ENCODE measurements at regions not wholly inside any gene's neighbourhood (a gene's known extent, or its start where the extent isn't known, plus 50 kb on each side); places are given as distances from the start of the nearest gene placed in this dataset.
"Not testable (repeated sequence)": the region's sequence is repeated elsewhere in the genome, so short reads cannot be mapped to it uniquely, and the experiment has no call there.

- Mint-ChIP-seq H3K4me1 (ENCODE audit: low read depth, unreplicated experiment) (no peaks in the 10 kb centered on the region), H3K9me3 (ENCODE audit: unreplicated experiment) (no peaks in the 10 kb centered on the region), H3K36me3 (ENCODE audit: insufficient read depth, unreplicated experiment) (no peaks in the 10 kb centered on the region), H3K4me3 (ENCODE audit: unreplicated experiment) (no peak overlapping the region), H3K27ac (ENCODE audit: unreplicated experiment) (no peak overlapping the region), H3K27me3 (ENCODE audit: insufficient read depth, unreplicated experiment) (peaks cover 8% of the 10 kb centered on the region)
- intact Hi-C loops (cut with micrococcal nuclease; ENCODE audit: unreplicated experiment) = no loop called here
- H3K4me3 ChIP-seq (ENCODE audit: low read depth, low read length) = no peak overlapping the region
- no TSS peak for BruUV-seq (replicated peaks)
- TF ChIP-seq, protein P1, sequence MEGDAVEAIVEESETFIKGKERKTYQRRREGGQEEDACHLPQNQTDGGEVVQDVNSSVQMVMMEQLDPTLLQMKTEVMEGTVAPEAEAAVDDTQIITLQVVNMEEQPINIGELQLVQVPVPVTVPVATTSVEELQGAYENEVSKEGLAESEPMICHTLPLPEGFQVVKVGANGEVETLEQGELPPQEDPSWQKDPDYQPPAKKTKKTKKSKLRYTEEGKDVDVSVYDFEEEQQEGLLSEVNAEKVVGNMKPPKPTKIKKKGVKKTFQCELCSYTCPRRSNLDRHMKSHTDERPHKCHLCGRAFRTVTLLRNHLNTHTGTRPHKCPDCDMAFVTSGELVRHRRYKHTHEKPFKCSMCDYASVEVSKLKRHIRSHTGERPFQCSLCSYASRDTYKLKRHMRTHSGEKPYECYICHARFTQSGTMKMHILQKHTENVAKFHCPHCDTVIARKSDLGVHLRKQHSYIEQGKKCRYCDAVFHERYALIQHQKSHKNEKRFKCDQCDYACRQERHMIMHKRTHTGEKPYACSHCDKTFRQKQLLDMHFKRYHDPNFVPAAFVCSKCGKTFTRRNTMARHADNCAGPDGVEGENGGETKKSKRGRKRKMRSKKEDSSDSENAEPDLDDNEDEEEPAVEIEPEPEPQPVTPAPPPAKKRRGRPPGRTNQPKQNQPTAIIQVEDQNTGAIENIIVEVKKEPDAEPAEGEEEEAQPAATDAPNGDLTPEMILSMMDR (IDR thresholded peaks at IDR 0.05; ENCODE audit: insufficient read depth in 1 of 2, low read depth in 1 of 2, low read length in 1 of 2, severe bottlenecking in 1 of 2, unreplicated experiment in 1 of 2) = no peak
- POLR2A ChIA-PET = no interaction called here
- CTCF ChIA-PET = no interaction called here
- no peaks in the 10 kb centered on the region for H3K36me3 ChIP-seq (ENCODE audit: control insufficient read depth, insufficient read depth, low read length)
- H3K4me1 ChIP-seq = no peaks in the 10 kb centered on the region
- H3K27me3 ChIP-seq (replicated peaks; ENCODE audit: control insufficient read depth, insufficient read depth, low read length) = no peaks in the 10 kb centered on the region
- peak in 1 of 2 experiments; percentile 18 for DNase-seq
- no peaks in the 10 kb centered on the region for H3K9me3 ChIP-seq
Observed at GRCh38 chr14:105894125-105894977, 368.0 kb downstream of the TMEM121 start.

DNA sequence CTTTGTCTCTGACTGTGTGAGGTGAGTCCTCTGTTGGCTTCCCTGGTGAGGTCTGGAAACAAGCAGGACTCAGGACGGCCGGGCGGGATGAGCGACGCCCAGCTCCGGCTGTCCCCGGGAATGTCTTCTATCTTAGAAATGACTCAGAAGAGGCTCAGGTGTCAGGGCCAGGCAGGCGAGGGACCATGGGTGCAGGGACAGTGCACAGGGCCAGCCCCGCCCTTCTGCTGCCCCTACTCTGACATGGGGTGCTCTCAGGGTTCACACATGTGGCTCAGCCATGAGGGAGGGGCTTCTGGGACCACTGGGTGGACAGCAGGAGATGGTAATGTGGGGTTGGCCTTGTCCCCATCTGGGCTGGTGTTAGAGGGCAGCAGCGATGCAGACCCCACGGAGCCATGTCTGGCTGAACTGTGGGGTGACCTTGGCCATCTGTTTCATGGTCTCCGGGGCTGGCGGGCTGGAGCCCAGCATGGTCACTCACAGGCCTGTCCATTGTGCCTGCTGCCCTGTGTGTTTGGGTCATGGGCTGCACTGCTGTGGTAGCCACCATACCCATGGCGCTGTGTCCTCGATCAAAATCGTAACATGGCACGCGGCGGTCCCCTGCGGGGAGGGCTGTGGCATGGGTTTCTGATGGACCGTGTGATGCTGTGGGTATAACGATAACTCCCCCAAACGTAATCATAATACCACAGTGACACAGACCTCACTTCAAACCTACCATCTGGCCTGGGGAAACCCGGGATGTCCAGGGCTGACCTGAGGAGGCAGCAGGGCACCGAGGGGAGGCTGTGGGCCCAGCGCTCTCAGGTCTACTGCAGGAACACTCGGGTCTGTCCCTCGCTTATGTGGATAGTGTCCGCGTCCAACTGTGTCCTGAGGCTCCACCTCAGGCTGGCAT, 368.8 kb downstream of the TMEM121 start:
- Mint-ChIP-seq H3K9me3 (ENCODE audit: unreplicated experiment) (no peaks in the 10 kb centered on the region), H3K27me3 (ENCODE audit: insufficient read depth, unreplicated experiment) (peaks cover 5% of the 10 kb centered on the region), H3K4me1 (ENCODE audit: low read depth, unreplicated experiment) (no peaks in the 10 kb centered on the region), H3K27ac (ENCODE audit: unreplicated experiment) (no peak overlapping the region), H3K36me3 (ENCODE audit: insufficient read depth, unreplicated experiment) (no peaks in the 10 kb centered on the region), H3K4me3 (ENCODE audit: unreplicated experiment) (no peak overlapping the region)
- intact Hi-C loops (cut with micrococcal nuclease; ENCODE audit: unreplicated experiment) = no loop called here
- Histone ChIP-seq H3K9me3 (no peaks in the 10 kb centered on the region), H3K4me3 (ENCODE audit: low read depth, low read length) (no peak overlapping the region), H3K27me3 (replicated peaks; ENCODE audit: control insufficient read depth, insufficient read depth, low read length) (no peaks in the 10 kb centered on the region), H3K36me3 (ENCODE audit: control insufficient read depth, insufficient read depth, low read length) (no peaks in the 10 kb centered on the region), H3K4me1 (no peaks in the 10 kb centered on the region)
- ChIA-PET POLR2A (no interaction called here), CTCF (no interaction called here)
- BruUV-seq (replicated peaks) = no TSS peak
- TF ChIP-seq, protein P1 (IDR thresholded peaks at IDR 0.05; ENCODE audit: insufficient read depth in 1 of 2, low read depth in 1 of 2, low read length in 1 of 2, severe bottlenecking in 1 of 2, unreplicated experiment in 1 of 2) = no peak
- peak in 1 of 2 experiments; percentile 10 for DNase-seq

- POLR2A ChIA-PET; H3K9me3 ChIP-seq; CTCF ChIA-PET; H3K9me3 Mint-ChIP-seq (ENCODE audit: unreplicated experiment); H3K4me1 Mint-ChIP-seq (ENCODE audit: low read depth, unreplicated experiment); H3K27me3 Mint-ChIP-seq (ENCODE audit: insufficient read depth, unreplicated experiment); H3K36me3 ChIP-seq (ENCODE audit: control insufficient read depth, insufficient read depth, low read length); H3K27me3 ChIP-seq (replicated peaks; ENCODE audit: control insufficient read depth, insufficient read depth, low read length); H3K4me1 ChIP-seq; H3K36me3 Mint-ChIP-seq (ENCODE audit: insufficient read depth, unreplicated experiment); H3K4me3 ChIP-seq (ENCODE audit: low read depth, low read length); intact Hi-C loops (cut with micrococcal nuclease; ENCODE audit: unreplicated experiment); H3K27ac Mint-ChIP-seq (ENCODE audit: unreplicated experiment); H3K4me3 Mint-ChIP-seq (ENCODE audit: unreplicated experiment); BruUV-seq (replicated peaks): not testable (repeated sequence)
- peak in 1 of 2 experiments; percentile 9 for DNase-seq
Observed at GRCh38 chr14:105896206-105896605, 369.8 kb downstream of the TMEM121 start.

- H3K36me3 ChIP-seq (ENCODE audit: control insufficient read depth, insufficient read depth, low read length); H3K27me3 ChIP-seq (replicated peaks; ENCODE audit: control insufficient read depth, insufficient read depth, low read length); H3K27me3 Mint-ChIP-seq (ENCODE audit: insufficient read depth, unreplicated experiment); H3K9me3 ChIP-seq; H3K4me3 Mint-ChIP-seq (ENCODE audit: unreplicated experiment); H3K27ac Mint-ChIP-seq (ENCODE audit: unreplicated experiment); H3K4me3 ChIP-seq (ENCODE audit: low read depth, low read length); POLR2A ChIA-PET; CTCF ChIA-PET; H3K4me1 ChIP-seq; DNase-seq; intact Hi-C loops (cut with micrococcal nuclease; ENCODE audit: unreplicated experiment); BruUV-seq (replicated peaks); H3K4me1 Mint-ChIP-seq (ENCODE audit: low read depth, unreplicated experiment); H3K36me3 Mint-ChIP-seq (ENCODE audit: insufficient read depth, unreplicated experiment); H3K9me3 Mint-ChIP-seq (ENCODE audit: unreplicated experiment): not testable (repeated sequence)
Observed at GRCh38 chr14:105896961-105897724, 370.8 kb downstream of the TMEM121 start.
